Loucy (cell line): ENCODE measurements at regions not wholly inside any gene's neighbourhood (a gene's known extent, or its start where the extent isn't known, plus 50 kb on each side); places are given as distances from the start of the nearest gene placed in this dataset.

Experiments
- H2AFZ ChIP-seq: fragments of 200-600 bp; sonication (generic); 2 replicates; pipeline ENCODE4 v1.6.0; 2016; ENCODE audit warnings: antibody characterized with exemption, mild to moderate bottlenecking, low read length, moderate library complexity
- H3F3A ChIP-seq: fragments of 200-600 bp; 2 replicates; pipeline ENCODE4 v1.6.0; 2016; ENCODE audit warnings: antibody characterized with exemption, low read depth, mild to moderate bottlenecking
- H3K27me3 ChIP-seq: fragments of 200-600 bp; sonication (generic); 2 replicates; pipeline ENCODE4 v1.6.1; 2014; ENCODE audit warnings: low read length, mild to moderate bottlenecking; ENCODE audit not compliant: insufficient read depth, poor library complexity, severe bottlenecking
- H3K36me3 ChIP-seq: fragments of 200-600 bp; sonication (generic); 2 replicates; pipeline ENCODE4 v1.6.1; 2016; ENCODE audit warnings: low read length; ENCODE audit not compliant: insufficient read depth
- H3K4me1 ChIP-seq: fragments of 200-600 bp; sonication (generic); 2 replicates; pipeline ENCODE4 v1.5.1; 2014; ENCODE audit warnings: low read length, mild to moderate bottlenecking; ENCODE audit not compliant: insufficient read depth, poor library complexity, severe bottlenecking
- H3K4me2 ChIP-seq: fragments of 200-600 bp; sonication (generic); 2 replicates; pipeline ENCODE4 v1.6.0; 2014; ENCODE audit warnings: antibody characterized with exemption, low read length, low read depth, mild to moderate bottlenecking; ENCODE audit not compliant: poor library complexity, severe bottlenecking
- H3K4me3 ChIP-seq: fragments of 200-600 bp; sonication (generic); 2 replicates; pipeline ENCODE4 v1.5.1; 2014; ENCODE audit warnings: low read length, mild to moderate bottlenecking, mixed read lengths; ENCODE audit not compliant: poor library complexity, severe bottlenecking
- H3K79me2 ChIP-seq: fragments of 200-600 bp; sonication (generic); 2 replicates; pipeline ENCODE4 v1.6.1; 2014; ENCODE audit warnings: low read length; ENCODE audit not compliant: insufficient read depth
- H3K9ac ChIP-seq: fragments of 200-600 bp; sonication (generic); 2 replicates; pipeline ENCODE4 v1.6.0; 2014; ENCODE audit warnings: mild to moderate bottlenecking, low read depth, low read length, moderate library complexity; ENCODE audit not compliant: poor library complexity, severe bottlenecking
- H3K9me2 ChIP-seq: fragments of 200-600 bp; sonication (generic); replicated peaks from 2 replicates; pipeline ENCODE4 v1.6.1; 2016; ENCODE audit warnings: low read depth, low read length, mixed read lengths
- H3K9me3 ChIP-seq: fragments of 200-600 bp; sonication (generic); 2 replicates; pipeline ENCODE4 v1.6.1; 2014; ENCODE audit warnings: mild to moderate bottlenecking, antibody characterized with exemption, low read length, low read depth; ENCODE audit not compliant: insufficient read depth
- H4K20me1 ChIP-seq: fragments of 200-600 bp; sonication (generic); 2 replicates; pipeline ENCODE4 v1.6.0; 2014; ENCODE audit warnings: antibody characterized with exemption, low read length, mild to moderate bottlenecking; ENCODE audit not compliant: insufficient read depth, poor library complexity, severe bottlenecking
- EZH2phosphoT487 ChIP-seq: fragments of 200-600 bp; IDR thresholded peaks from 2 replicates; pipeline ENCODE4 v1.6.1; 2018; ENCODE audit warnings: antibody characterized with exemption, mild to moderate bottlenecking, moderate library complexity, borderline replicate concordance
- TF ChIP-seq, protein P1 (sequence below): fragments of 200-600 bp; sonication (generic); conservative IDR thresholded peaks from 2 replicates; pipeline ENCODE4 v1.5.1; 2014; ENCODE audit warnings: mild to moderate bottlenecking, antibody characterized with exemption, low read length

DNA sequence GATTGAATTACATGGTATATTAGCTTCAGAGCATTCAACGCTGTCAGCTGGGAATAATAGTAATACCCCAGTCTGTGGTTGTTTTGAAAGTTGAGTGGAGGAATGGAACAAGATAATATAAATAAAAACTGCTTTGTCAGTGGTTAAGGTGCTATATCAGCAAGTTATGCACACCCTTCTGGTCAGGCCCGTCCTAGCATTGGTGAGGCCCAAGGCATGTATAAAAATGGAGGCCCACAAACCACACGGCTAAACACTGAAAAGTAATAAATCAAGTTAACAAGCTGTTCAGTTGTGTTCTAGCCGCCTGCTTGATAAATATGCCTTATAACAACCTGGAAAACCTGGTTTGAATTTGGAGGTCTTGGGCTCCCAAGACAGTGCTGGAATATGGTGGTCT, 77.4 kb downstream of the PSMG1 start:
- Histone ChIP-seq H3K4me2 (no peak overlapping the region), H3K4me1 (peaks cover 11% of the 10 kb centered on the region)
- TF ChIP-seq, protein P1, sequence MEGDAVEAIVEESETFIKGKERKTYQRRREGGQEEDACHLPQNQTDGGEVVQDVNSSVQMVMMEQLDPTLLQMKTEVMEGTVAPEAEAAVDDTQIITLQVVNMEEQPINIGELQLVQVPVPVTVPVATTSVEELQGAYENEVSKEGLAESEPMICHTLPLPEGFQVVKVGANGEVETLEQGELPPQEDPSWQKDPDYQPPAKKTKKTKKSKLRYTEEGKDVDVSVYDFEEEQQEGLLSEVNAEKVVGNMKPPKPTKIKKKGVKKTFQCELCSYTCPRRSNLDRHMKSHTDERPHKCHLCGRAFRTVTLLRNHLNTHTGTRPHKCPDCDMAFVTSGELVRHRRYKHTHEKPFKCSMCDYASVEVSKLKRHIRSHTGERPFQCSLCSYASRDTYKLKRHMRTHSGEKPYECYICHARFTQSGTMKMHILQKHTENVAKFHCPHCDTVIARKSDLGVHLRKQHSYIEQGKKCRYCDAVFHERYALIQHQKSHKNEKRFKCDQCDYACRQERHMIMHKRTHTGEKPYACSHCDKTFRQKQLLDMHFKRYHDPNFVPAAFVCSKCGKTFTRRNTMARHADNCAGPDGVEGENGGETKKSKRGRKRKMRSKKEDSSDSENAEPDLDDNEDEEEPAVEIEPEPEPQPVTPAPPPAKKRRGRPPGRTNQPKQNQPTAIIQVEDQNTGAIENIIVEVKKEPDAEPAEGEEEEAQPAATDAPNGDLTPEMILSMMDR = no peak
- TF ChIP-seq EZH2phosphoT487 = no peak

DNA sequence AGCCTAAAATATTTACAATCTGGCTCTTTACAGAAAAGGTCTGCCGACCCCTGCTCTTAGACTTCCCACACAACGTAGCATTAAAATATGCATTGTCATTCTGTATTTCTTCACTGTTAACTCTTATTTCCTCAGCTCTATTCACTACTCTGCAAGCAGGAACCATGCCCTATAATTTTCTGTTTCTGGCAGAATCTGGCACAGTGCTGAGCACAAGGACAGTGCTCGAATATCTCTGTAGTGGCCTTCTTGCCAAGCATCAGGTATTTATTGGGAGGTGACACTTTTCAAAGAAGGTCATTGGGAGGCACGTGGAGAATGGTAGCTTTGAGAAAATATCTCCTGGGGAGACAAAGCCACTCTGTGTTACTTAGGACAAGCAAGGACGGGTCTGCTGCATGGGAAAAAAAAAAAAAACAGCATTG, 77.9 kb downstream of the PSMG1 start:
- TF ChIP-seq, protein P1 = no peak
- no peak for TF ChIP-seq EZH2phosphoT487
- no peak overlapping the region for H3K4me2 ChIP-seq
- peaks cover 11% of the 10 kb centered on the region for H3K4me1 ChIP-seq
- no peaks in the 10 kb centered on the region for H3K79me2 ChIP-seq
- H4K20me1 ChIP-seq = no peaks in the 10 kb centered on the region
- no peaks in the 10 kb centered on the region for H3K27me3 ChIP-seq
- H3K9me3 ChIP-seq = no peaks in the 10 kb centered on the region
- peak overlapping the region; percentile 64; the same call in 1 of the 2 replicates for H2AFZ ChIP-seq
- H3K9me2 ChIP-seq = no peaks in the 10 kb centered on the region
- H3F3A ChIP-seq = no peaks in the 10 kb centered on the region
- H3K36me3 ChIP-seq = no peaks in the 10 kb centered on the region
- H3K9ac ChIP-seq = no peak overlapping the region
- H3K4me3 ChIP-seq = no peak overlapping the region

More for the DNA sequence above, 77.4 kb downstream of the PSMG1 start:
- Histone ChIP-seq H3K9ac (no peak overlapping the region), H3F3A (no peaks in the 10 kb centered on the region), H3K79me2 (no peaks in the 10 kb centered on the region), H3K4me3 (no peak overlapping the region), H3K9me3 (no peaks in the 10 kb centered on the region), H3K9me2 (no peaks in the 10 kb centered on the region), H2AFZ (no peak overlapping the region), H3K36me3 (no peaks in the 10 kb centered on the region), H3K27me3 (no peaks in the 10 kb centered on the region), H4K20me1 (no peaks in the 10 kb centered on the region)

DNA sequence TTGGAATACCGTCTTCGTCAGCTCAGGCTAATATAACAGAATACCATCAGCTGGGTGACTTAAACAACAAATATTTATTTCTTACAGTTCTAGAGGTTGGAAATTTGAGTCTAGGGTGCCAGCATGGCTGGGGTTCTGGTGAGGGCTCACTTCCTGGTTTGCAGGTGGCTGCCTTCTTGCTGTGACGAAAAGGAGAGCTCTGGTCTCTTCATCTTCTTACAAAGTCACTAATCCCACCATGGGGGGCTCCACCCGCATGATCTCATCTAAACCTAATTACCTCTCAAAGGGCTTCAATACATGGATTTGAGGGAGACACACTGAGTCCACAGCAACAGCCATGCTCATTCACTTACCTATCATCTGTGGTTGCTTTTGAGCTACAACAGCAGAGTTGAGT, 78.3 kb downstream of the PSMG1 start:
- TF ChIP-seq, protein P1 = no peak
- no peak for TF ChIP-seq EZH2phosphoT487
- no peak overlapping the region for H3K4me2 ChIP-seq
- H3F3A ChIP-seq = no peaks in the 10 kb centered on the region

More for the DNA sequence above, 78.3 kb downstream of the PSMG1 start:
- Histone ChIP-seq H3K4me3 (no peak overlapping the region), H4K20me1 (no peaks in the 10 kb centered on the region), H3K9me2 (no peaks in the 10 kb centered on the region), H2AFZ (peak overlapping the region; percentile 64), H3K9me3 (no peaks in the 10 kb centered on the region), H3K79me2 (no peaks in the 10 kb centered on the region), H3K9ac (no peak overlapping the region), H3K4me1 (peaks cover 11% of the 10 kb centered on the region), H3K27me3 (no peaks in the 10 kb centered on the region), H3K36me3 (no peaks in the 10 kb centered on the region)
